T-helper 2 cell treated with Interferon-gamma antibody and Interleukin-4, amounts not matched to agents 100 ng/mL and 5 ng/mL, for 36 hours (primary cell): ENCODE measurements at regions not wholly inside any gene's neighbourhood (a gene's known extent, or its start where the extent isn't known, plus 50 kb on each side); places are given as distances from the start of the nearest gene placed in this dataset.

ENCODE experiments used
- intact Hi-C: fragments of 100-400 bp; cut with micrococcal nuclease; formaldehyde crosslinking; loops from one replicate; pipeline ENCODE4 v1.15.1; 2023

DNA sequence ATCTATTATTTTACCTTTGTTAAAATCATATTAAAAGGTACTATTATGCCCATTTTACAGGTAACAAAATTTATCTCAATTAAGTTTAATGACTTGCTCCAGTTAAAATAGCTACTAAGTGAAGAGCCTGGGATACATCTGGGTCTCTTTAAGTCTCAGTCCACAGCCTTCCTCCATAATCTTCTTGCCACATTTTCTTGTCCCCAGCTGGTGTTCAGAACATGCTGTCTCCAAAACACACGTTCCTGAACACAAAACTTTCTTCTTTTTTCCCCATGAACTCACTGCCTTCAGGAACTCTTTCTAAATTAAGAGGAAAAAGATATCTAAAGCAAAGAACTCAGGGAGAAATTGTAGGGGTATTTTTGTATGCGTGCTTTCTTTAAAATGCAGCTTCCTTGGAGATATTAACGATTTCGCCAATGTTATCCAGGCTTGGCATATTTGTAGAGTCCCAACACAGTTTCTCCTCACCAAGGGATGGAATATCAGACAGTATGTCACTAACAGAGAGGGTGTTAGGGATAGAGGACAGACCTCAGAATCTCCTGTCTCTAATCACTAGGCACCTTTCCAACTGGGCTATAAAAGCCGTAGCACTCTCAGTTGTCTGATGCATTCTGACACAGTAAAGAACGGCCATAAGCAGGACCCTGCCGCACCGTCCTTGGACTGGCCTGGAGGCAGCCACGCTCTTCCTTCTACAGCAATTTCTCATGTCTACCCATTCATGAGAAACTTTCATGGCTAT, 232.8 kb upstream of the BLID start:
- intact Hi-C loops: no loop called here

DNA sequence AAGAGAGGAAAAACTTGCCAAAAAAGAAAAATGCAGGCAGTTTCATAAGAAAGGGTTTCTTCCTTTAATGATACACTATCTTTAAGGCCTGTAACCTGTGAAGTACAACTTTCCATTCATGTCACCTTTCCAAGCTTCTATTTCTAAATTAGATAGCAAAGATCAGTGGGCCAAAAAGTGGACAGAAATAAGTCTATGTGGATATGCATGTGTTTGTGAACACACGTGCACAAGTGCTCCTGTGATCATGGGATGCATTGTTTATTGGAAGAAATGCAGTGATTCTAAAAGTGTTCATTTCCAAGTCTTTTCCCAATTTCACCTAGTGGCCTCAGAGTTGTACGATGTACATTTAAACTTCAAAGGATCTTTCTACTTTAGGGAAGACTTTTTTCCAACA, 230.0 kb upstream of the BLID start:
- intact Hi-C loops: no loop called here

DNA sequence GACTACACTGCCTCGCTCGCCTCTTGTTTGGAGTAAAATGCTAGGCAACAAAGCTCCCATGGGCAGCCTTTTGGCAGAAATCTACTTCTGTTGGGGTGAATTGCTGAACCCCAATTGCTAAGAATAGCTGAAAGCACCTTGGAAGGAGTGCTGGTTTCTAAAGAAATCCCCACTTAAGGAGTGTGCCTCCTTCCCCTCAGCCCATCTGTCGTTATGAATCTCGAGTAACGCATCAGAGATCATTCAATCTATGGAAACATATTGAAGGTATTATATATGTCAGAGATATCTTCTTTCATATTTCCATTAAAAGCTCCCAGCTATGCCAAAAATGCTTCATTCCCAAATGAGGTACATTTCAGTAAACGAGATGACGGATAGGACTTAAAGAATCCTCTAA, 229.6 kb upstream of the BLID start:
- intact Hi-C loops: no loop called here

DNA sequence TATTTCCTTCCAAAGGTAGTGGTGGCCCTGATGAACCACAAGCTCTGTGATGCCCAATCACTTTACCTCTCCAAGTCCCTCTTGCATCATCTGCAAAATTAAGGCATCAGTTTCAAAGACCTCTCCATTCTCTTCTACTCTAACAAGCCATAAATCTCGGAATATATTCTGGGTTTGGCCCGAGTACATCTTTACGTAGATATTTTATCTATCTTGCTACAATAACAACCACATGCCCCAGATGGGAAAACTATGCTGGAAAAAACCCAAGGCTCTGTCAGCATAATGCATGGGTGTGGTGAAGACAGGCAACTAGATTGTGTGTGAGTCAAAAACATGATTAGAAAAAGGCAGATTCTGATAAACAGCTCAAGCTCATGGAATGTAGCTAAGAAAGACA, 228.2 kb upstream of the BLID start:
- intact Hi-C loops: no loop called here

DNA sequence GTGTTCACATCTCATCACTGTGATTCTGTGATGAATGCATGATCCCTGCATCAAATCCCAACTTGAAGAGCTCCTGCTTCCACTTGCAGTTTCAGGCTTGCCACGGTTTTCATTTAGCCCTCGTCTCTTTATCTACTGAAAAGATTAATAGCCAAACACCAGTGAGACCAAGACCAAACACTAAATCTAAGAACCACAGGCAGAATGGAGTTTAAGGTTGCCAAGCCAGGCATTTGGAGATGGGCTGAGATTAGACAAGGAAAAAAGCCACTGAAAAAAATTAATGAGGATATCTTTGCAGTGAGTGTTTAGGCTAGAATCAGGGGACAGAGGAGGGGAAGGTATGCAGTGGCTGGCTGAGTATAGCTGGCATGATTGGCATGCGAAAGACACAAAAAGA, 227.2 kb upstream of the BLID start:
- intact Hi-C loops: no loop called here

DNA sequence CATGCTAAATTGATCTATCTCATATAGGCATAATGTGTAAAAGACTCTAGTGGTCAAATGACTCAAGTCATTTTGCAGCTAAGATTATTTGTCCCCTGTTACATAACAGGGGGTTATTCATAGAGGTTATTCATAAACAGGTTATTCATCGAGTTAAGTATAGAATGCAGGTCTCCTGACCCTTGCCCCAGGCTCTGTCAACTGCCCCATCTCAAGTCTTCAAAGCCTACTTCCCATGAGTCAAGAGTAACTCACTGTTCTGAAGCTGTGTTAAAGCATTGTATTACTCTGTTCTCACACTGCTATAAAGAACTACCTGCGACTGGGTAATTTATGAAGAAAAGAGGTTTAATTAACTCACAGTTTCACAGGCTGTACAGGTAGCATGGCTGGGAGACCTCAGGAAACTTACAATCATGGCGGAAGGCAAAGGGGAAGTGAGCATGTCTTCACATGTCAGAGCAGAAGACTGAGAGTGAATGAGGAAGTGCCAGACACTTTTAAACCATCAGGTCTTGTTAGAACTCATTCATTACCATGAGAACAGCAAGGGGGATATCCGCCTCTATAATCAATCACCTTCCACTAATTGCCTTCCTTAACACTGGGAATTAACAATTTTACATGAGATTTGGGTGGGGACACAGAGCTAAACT, 226.2 kb upstream of the BLID start:
- intact Hi-C loops: no loop called here

DNA sequence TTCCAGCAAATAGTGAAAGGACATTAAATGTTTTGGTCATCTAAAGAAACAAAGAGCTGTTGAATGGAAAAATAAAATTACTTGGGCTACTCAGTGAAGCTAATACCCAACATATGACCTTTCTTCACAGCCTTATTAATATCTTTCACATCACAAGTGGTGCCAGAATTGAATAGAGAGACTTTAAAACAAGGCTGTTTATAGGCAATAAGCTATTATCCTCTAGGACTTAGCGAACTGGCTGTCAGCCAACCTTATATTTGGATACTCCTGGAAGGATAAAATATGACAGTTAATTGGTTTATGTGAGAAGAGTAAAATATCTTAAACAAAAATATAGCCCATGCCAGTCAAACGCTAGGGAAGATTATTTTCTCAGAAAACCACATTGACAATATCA, 225.5 kb upstream of the BLID start:
- intact Hi-C loops: no loop called here

DNA sequence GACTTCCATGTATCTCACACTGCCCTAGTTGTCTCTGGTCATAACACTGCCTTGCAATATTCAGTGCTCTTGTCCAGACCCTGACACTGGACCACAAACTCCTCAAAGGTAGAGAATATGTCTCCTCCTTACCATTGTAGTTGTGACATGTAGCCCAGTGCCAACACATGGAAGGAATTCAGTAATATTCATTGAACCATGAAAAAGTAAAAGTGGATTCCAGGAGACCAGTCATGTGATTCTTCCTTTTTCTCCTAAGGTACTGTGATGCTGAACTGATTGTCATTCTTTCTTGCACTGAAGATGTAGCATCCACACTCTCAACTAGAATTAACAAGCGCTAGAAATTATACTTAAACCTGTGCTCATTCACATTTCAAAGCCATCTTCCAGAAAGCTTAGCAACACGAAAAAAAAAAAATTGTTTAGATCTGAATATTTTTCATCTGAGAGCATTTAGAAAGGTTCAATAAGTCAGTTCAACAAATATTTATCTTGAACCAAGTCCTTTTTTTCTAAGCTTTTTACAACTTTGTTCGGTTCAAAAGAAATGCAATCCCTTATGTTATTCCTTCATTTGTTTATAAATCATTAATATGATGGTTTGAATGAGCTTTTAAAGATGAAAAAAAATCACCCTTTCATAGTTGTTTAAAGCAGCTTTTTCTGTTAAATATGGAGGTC, 224.7 kb upstream of the BLID start:
- intact Hi-C loops: no loop called here

DNA sequence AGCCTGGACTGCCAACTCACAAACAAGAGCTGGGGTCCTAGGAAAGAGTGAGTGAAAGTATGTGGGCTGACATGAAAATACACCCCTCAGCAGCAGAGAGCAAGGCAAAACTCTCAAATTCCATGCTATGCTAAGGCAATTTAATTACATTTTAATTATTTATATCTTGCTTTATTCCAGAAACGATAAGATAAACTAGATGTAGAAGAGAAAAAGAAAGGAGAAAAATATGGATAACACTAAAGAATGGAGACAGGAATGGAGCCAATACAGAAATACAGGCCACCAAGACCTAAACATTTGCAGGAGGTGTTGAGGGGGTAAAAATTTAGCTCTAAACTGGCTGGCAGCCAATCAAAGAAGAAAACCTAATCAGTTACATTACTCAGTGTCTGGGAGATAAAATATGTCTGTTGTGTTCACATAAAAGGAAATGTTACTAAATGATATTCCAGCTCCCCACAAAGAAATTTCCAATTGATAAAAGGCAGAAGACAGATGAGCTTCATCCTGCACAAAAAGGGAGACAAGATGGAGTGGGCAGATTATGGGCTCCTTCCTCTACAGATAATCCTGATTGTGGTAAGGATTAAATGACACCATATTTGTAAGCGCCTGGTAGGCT, 223.5 kb upstream of the BLID start:
- intact Hi-C loops: no loop called here

DNA sequence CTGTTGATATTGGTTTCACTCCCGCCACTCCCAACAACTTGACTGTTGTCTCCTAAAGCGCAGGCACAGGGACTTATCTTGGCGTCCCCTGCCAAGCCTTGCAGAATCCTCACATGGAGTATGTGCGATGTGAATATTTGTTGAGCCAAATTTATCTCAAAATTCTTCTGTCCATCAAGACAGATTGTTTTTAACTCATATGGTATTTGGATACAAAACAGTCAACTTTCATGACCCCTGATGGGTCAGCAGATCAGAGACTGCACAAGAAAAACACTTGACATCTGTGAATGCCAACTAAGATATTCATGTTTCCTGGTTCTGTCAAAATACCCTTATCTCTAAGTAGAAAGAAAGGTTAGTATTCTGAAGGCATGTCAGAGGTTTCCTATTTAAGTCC, 221.7 kb upstream of the BLID start:
- intact Hi-C loops: no loop called here

DNA sequence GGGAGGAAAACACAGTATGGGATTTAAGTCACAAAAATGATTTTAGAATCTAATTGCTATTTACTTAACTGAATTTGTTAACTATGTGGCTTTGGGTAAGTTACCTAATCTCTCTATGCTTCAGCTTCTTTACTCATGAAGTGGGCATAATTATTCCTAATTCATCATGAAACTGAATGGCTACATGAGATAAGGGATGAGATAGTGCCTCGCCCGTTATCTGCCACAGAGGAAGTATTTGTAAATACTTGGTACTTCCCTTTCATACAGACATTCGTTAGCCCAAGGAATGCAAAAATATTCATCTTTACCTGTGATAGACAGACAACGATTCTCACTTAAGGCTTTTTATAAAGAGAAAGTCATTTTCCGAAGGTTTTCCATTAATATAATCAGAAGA, 221.2 kb upstream of the BLID start:
- intact Hi-C loops: no loop called here

DNA sequence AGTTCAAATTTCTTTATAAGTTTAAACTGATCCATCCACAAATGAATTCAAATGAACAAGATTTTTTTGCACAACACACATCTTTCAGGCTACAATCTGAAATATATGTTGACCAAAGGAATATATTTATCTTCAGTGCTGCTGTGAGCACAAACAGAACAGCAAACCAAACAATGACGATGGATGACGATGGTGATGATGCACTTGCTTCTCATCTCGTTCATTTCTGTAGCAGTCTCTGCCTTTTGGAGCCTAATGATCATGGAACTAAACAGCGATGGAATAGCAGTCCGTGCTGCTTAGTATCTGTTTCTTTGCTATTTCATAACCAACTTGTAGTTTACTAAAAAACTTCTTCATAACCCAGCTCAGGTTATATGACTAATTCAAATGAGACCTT, 220.7 kb upstream of the BLID start:
- intact Hi-C loops: no loop called here

DNA sequence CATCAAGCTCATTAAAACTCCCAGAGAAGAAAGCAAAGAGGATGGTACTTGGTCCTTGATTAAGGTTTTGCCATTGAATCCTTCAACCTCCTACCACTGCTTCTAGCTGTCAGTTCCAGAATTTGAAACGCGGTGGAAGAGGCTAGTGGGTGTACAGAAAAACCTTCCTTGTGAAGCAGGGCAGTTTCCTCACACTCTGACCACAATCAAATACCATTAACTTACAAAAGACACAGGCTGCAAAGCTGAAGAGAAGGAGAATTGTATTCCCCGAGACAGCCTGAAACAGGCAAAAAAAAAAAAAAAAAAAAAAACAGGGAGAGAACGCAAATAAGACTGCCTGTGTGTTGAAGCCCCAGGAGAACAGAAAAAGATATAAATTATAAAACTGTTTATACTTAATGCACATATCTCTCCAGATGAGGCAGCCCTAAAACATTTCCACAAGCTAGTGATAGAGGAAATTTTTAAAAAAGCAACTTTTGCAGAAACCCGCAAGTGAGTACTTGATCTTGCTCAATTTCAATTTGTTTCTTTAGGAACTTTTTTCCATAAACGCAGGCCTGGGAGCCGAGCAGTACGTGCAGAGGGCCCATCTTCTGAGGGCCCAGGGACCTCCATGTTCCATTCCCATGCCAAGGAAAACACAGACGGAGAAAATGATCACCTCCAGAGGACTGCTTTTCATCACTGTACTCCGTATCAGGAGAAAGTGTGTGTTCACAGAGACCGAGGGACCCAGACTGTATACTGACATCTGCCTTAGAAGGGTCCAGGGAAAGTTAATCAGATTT, 218.7 kb upstream of the BLID start:
- intact Hi-C loops: no loop called here

DNA sequence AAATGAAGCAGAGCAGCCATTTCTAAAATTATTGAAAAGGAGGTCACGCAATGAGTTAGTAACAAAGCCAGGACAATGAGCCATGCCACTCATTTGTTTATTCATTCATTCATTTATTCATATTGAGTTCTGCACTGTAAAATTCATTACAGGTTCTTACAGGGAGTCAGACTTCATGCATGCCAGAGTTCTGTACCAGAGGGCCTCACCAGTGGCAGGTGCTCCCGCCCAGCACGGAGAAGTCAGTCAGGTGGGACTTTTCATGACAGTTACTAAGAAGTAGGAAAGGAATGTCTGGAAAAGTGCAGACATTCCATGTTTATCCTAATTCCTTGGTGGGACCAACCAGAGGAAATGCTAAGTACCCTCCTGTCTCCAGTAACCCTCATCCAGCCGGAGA, 217.5 kb upstream of the BLID start:
- intact Hi-C loops: no loop called here

DNA sequence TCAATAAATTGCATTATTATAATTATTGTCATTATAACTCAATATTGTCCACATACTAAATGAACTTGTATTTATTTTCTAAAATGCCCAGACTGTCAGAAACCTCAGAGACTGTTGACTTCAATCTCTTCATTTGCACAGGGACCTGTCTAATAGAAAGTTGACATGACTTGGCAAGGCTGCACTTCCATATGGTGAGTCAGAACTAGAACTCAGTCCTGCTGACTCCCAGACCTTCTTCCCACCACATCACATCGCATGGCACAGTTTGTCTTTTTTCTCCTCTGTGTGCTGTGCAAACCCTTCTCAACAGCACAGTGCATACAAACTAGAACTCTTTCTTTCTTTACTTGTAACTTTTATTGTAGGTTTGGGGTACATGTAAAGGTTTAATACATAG, 215.1 kb upstream of the BLID start:
- intact Hi-C loops: no loop called here

DNA sequence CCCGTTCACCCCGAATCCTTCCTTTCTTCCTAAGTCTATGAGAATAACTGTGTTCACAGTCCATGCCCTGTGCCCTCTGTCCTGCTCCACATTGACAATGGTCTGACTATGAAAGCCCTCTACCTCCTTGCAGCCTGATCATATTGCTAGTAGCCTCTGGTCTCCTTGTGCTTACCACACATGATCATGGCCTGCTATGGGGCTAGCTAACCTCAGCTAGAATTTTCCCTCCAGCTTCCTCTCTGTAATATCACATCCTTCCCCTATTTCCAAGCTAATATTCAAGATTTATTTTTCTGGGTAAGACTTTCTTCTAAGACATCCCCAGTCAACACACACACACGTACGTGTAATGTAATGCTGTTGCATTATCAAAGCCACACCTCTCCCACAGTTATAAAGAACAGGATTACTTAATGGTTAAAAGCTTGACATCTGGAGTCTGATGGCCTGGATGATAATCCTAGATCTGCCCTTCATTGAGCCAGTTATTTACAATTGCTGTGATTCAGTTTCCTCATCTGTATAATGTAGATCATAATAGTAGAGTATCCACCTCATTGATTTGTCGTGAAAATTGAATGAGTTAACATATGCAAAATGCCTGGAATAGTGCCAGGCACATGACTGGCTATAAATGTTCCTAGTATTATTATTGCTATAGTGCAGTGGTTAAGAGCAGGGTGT, 214.4 kb upstream of the BLID start:
- intact Hi-C loops: no loop called here

DNA sequence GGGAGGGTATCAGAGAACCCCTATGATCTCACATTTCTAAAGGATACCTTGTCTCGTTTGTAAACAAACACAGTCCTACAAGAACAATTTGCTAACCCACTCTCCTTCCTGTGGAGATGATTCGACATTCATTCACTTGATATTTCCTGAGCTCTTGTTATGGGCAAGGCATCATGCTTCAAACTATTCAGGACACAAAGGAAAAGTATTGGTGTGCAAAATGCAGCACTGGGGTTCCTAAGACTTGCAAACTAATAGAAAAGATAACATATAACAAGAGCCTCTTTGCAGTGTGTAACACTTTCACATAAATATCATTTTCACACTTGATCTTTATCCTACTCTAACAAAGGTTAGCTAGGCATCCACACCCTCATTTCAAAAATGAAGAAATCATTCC, 211.5 kb upstream of the BLID start:
- intact Hi-C loops: no loop called here

DNA sequence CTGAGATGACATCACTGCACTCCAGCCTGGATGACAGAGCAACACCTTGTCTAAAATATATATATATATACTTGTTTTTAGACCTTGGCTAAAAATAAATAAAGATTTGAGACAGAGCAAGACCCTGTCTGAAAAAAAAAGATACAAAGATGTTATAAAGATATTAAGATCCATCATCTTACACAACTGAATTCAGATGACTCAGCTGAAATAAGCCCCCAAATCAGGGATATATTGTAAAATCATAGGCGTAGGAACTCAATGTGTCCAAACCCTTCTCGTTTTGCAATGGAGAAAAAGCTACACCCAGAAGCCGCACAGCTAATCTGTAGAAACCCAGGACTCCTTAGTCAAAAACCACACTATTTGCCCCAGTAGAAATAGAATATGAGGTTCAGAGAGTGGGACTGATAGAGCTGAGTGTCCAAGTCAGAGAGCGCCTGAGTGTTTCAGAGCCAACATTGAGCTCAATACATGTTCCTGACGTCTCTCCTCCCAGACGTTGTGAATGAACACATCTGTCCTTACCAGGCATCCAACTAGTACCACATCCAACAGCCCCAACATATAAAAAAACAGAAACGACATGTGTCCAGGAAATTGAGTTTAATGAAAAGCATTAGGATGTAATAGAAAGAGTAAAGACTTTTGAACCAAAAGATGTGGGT, 207.9 kb upstream of the BLID start:
- intact Hi-C loops: no loop called here

DNA sequence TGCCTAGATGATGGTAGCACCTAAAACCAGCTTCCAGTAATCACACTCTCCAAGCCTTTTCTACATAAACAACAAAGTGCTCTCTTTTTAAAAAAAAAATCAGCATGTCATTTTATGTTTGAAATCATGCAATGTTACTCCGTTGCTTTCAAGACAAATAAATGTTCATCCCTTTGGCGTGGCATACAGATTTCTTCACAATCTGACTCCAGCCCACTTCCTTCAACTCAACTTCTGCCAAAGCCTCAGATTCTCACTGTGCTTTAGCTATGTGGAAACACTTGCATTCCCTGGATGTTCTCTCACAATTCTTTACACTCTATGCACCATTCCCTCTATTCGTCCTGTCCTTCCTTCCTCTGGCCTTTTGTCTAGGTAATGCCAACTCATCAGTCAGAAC, 206.3 kb upstream of the BLID start:
- intact Hi-C loops: no loop called here

DNA sequence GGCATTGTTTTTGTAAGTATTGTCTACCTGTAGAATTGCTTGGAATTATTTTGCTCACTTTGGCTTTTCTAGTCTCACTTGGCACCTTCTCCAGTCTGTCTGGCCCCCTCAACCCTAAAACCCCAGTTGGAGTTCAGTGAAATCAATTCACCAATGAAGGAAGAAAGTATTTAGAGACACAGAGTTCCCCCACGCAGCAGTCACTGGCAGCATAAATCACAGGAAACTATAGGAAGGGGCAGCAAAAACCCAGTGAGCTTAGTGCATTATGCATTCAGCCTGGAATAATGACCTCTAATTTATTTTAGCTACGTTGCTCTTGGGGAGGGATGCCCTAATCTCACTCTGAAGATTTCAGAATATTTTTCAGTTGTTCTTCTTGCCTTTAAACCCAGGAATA, 204.7 kb upstream of the BLID start:
- intact Hi-C loops: no loop called here
